Spleen (tissue), 7 donors: ENCODE measurements at regions not wholly inside any gene's neighbourhood (a gene's known extent, or its start where the extent isn't known, plus 50 kb on each side); places are given as distances from the start of the nearest gene placed in this dataset.

Source experiments
- CTCF ChIP-seq, 11 experiments: fragments of 200-600 bp in 7 of 11; fragments of 450-650 bp in 4 of 11; sonication (generic) in 4 of 11; IDR thresholded peaks in 8 of 11; conservative IDR thresholded peaks in 3 of 11; 1 replicate in 7 of 11; 2 replicates in 4 of 11; pipeline versions ENCODE4 v1.4.0 to v1.8.0; 2016 to 2021; ENCODE audit warnings: antibody characterized with exemption in 11 of 11, inconsistent platforms in 4 of 11, mild to moderate bottlenecking in 1 of 11
- POLR2A ChIP-seq, 3 donors: fragments of 450-650 bp; IDR thresholded peaks; one replicate each; pipeline ENCODE4 v1.5.1; 2017; ENCODE audit warnings: antibody characterized with exemption in 3 of 3, mild to moderate bottlenecking in 1 of 3
- POLR2AphosphoS5 ChIP-seq, 3 donors: sonication (generic); formaldehyde crosslinking; IDR thresholded peaks; one replicate each; pipeline ENCODE4 v1.5.1; 2017; ENCODE audit warnings: antibody characterized with exemption in 3 of 3
- donor health status: DM: no; HTN: no; CAD: no; lungs with moderate emphysema.
- donor health status: DM: no; HTN: no; CAD: no.
- donor health status: DM: no; HTN: no; CAD: no.

GRCh38 chr14:48622980-48623379 is 947.6 kb upstream of the MDGA2 start:
- TF ChIP-seq POLR2A (IDR thresholded peaks at IDR 0.05) = no peak
- TF ChIP-seq CTCF (IDR thresholded peaks at IDR 0.05 in 8 of 11, conservative IDR thresholded peaks at IDR 0.05 in 3 of 11) = no peak
- TF ChIP-seq POLR2AphosphoS5 (IDR thresholded peaks at IDR 0.05) = no peak
